ENCODE measurements at regions not wholly inside any gene's neighbourhood (a gene's known extent, or its start where the extent isn't known, plus 50 kb on each side); places are given as distances from the start of the nearest gene placed in this dataset.
"Not testable (repeated sequence)": the region's sequence is repeated elsewhere in the genome, so short reads cannot be mapped to it uniquely, and the experiment has no call there.

- H3K36me3 Mint-ChIP-seq = no peaks in the 10 kb centered on the region
- no peaks in the 10 kb centered on the region for H3K4me1 Mint-ChIP-seq (ENCODE audit: low read depth)
- peaks cover 7% of the 10 kb centered on the region for H3K9me3 Mint-ChIP-seq (ENCODE audit: low read depth)
- H3K27ac Mint-ChIP-seq = no peak overlapping the region
- no peak overlapping the region for H3K4me3 Mint-ChIP-seq
- peaks cover 11% of the 10 kb centered on the region for H3K27me3 Mint-ChIP-seq
Measured at GRCh38 chr2:72078773-72079172, 68.9 kb downstream of the CYP26B1 start.

DNA sequence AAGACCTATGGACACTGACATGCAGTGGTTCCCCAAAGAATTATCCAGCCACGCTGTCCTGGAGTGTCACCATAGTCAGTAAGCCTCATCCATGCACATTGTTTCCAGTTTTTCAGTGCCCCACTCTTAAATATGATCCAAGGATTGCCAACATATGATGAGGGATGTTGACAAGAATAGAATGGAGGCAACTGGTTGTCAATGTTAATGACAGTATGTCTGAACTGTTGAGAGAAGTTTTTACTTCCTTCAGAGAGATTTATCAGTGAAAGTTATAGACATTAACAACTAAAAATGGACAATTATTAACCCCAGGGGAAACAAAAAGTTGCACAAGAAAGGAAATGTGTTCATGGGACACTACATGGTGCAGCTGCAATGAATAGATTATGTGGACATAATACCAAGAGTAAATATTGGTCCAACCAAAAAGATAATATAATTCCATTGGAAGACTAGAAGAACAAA lies 69.9 kb downstream of the CYP26B1 start:
- Mint-ChIP-seq H3K27me3 (peaks cover 6% of the 10 kb centered on the region), H3K9me3 (ENCODE audit: low read depth) (peaks cover 10% of the 10 kb centered on the region), H3K36me3 (no peaks in the 10 kb centered on the region), H3K27ac (no peak overlapping the region), H3K4me3 (no peak overlapping the region), H3K4me1 (ENCODE audit: low read depth) (no peaks in the 10 kb centered on the region)

GRCh38 chr2:72073373-72073772 lies 74.3 kb downstream of the CYP26B1 start:
- H3K27me3 Mint-ChIP-seq; H3K4me3 Mint-ChIP-seq; H3K4me1 Mint-ChIP-seq (ENCODE audit: low read depth); H3K27ac Mint-ChIP-seq; H3K9me3 Mint-ChIP-seq (ENCODE audit: low read depth); H3K36me3 Mint-ChIP-seq: not testable (repeated sequence)

DNA sequence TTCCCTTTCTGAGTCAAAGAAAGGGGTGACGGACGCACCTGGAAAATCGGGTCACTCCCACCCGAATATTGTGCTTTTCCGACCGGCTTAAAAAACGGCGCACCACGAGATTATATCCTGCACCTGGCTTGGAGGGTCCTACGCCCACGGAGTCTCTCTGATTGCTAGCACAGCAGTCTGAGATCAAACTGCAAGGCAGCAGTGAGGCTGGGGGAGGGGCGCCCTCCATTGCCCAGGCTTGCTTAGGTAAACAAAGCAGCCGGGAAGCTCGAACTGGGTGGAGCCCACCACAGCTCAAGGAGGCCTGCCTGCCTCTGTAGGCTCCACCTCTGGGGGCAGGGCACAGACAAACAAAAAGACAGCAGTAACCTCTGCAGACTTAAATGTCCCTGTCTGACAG lies 83.5 kb downstream of the CYP26B1 start:
- not testable (repeated sequence) for H3K36me3 Mint-ChIP-seq; H3K9me3 Mint-ChIP-seq (ENCODE audit: low read depth); H3K27ac Mint-ChIP-seq; H3K4me3 Mint-ChIP-seq; H3K4me1 Mint-ChIP-seq (ENCODE audit: low read depth)
- peaks cover 12% of the 10 kb centered on the region for H3K27me3 Mint-ChIP-seq

- H3K36me3 Mint-ChIP-seq = no peaks in the 10 kb centered on the region
- H3K27me3 Mint-ChIP-seq = peaks cover 12% of the 10 kb centered on the region
- H3K4me3 Mint-ChIP-seq = no peak overlapping the region
- no peak overlapping the region for H3K27ac Mint-ChIP-seq
- H3K4me1 Mint-ChIP-seq (ENCODE audit: low read depth) = no peaks in the 10 kb centered on the region
- H3K9me3 Mint-ChIP-seq (ENCODE audit: low read depth) = no peaks in the 10 kb centered on the region
Measured at GRCh38 chr2:72062336-72062735, 85.3 kb downstream of the CYP26B1 start.

DNA sequence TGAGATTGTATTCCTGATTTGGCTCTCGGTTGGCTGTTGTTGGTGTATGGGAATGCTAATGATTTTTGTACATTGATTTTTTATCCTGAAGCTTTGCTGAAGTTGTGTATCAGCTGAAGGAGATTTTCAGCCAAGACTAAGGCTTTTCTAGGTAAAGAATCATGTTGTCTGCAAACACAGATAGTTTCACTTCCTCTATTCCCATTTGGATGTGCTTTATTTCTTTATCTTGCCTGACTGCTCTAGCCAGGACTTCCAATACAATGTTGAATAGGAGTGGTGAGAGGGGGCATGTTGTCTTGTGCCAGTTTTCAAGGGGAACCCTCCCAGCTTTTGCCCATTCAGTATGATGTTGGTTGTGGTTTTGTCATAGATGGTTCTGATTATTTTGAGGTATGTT lies 90.4 kb downstream of the CYP26B1 start:
- H3K36me3 Mint-ChIP-seq = no peaks in the 10 kb centered on the region
- H3K27me3 Mint-ChIP-seq = peaks cover 6% of the 10 kb centered on the region
- H3K4me3 Mint-ChIP-seq = no peak overlapping the region
- no peaks in the 10 kb centered on the region for H3K4me1 Mint-ChIP-seq (ENCODE audit: low read depth)
- no peaks in the 10 kb centered on the region for H3K9me3 Mint-ChIP-seq (ENCODE audit: low read depth)
- no peak overlapping the region for H3K27ac Mint-ChIP-seq

DNA sequence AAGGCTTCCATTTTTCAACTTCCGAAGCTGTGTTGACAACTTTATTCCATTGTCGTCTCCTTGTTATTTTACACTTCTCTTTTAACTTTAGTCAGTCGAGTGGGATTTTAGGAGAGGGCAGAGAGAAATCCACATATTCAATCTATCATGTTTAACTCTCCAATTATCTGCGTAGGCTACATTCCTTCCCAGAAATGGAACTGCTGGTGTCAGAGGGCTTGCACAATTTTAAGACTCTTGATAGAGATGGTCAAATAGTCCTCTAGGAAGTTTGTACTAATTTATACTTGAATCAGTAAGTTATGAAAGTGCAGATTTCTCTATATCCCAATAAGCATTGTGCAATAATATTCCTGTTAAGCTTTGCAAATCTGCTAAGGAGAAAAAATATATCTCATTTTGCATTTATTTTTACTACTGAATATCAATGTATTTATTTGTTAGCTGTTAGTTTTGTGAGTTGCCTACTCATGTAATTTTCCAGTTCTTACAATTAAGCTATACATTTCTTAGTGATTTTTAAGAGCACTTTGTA lies 95.6 kb downstream of the CYP26B1 start:
- Mint-ChIP-seq H3K4me3 (no peak overlapping the region), H3K27ac (no peak overlapping the region), H3K4me1 (ENCODE audit: low read depth) (no peaks in the 10 kb centered on the region), H3K36me3 (peaks cover 2% of the 10 kb centered on the region), H3K27me3 (peaks cover 3% of the 10 kb centered on the region), H3K9me3 (ENCODE audit: low read depth) (peaks cover 10% of the 10 kb centered on the region)

- H3K27me3 Mint-ChIP-seq = peaks cover 9% of the 10 kb centered on the region
- no peaks in the 10 kb centered on the region for H3K4me1 Mint-ChIP-seq (ENCODE audit: low read depth)
- H3K36me3 Mint-ChIP-seq = peaks cover 2% of the 10 kb centered on the region
- H3K9me3 Mint-ChIP-seq (ENCODE audit: low read depth) = peaks cover 16% of the 10 kb centered on the region
- H3K27ac Mint-ChIP-seq = no peak overlapping the region
- no peak overlapping the region for H3K4me3 Mint-ChIP-seq
Measured at GRCh38 chr2:72051204-72051603, 96.5 kb downstream of the CYP26B1 start.

GRCh38 chr2:72050734-72051133 lies 96.9 kb downstream of the CYP26B1 start:
- Mint-ChIP-seq H3K27me3 (peaks cover 9% of the 10 kb centered on the region), H3K4me1 (ENCODE audit: low read depth) (no peaks in the 10 kb centered on the region), H3K4me3 (no peak overlapping the region), H3K9me3 (ENCODE audit: low read depth) (peaks cover 16% of the 10 kb centered on the region), H3K36me3 (peaks cover 2% of the 10 kb centered on the region), H3K27ac (no peak overlapping the region)

GRCh38 chr2:72048881-72049477 lies 98.7 kb downstream of the CYP26B1 start:
- Mint-ChIP-seq H3K27ac (no peak overlapping the region), H3K4me1 (ENCODE audit: low read depth) (no peaks in the 10 kb centered on the region), H3K9me3 (ENCODE audit: low read depth) (peaks cover 23% of the 10 kb centered on the region), H3K36me3 (peaks cover 4% of the 10 kb centered on the region), H3K27me3 (peaks cover 12% of the 10 kb centered on the region), H3K4me3 (no peak overlapping the region)

GRCh38 chr2:72043985-72044384 lies 103.7 kb downstream of the CYP26B1 start:
- Mint-ChIP-seq H3K4me1 (ENCODE audit: low read depth) (no peaks in the 10 kb centered on the region), H3K27ac (no peak overlapping the region), H3K36me3 (peaks cover 4% of the 10 kb centered on the region), H3K9me3 (ENCODE audit: low read depth) (peaks cover 29% of the 10 kb centered on the region), H3K27me3 (peaks cover 16% of the 10 kb centered on the region), H3K4me3 (no peak overlapping the region)

GRCh38 chr2:72041638-72042111 lies 106.0 kb downstream of the CYP26B1 start:
- H3K36me3 Mint-ChIP-seq = peaks cover 2% of the 10 kb centered on the region
- peaks cover 18% of the 10 kb centered on the region for H3K9me3 Mint-ChIP-seq (ENCODE audit: low read depth)
- H3K27me3 Mint-ChIP-seq = peaks cover 9% of the 10 kb centered on the region
- H3K27ac Mint-ChIP-seq = no peak overlapping the region
- no peak overlapping the region for H3K4me3 Mint-ChIP-seq
- H3K4me1 Mint-ChIP-seq (ENCODE audit: low read depth) = no peaks in the 10 kb centered on the region

DNA sequence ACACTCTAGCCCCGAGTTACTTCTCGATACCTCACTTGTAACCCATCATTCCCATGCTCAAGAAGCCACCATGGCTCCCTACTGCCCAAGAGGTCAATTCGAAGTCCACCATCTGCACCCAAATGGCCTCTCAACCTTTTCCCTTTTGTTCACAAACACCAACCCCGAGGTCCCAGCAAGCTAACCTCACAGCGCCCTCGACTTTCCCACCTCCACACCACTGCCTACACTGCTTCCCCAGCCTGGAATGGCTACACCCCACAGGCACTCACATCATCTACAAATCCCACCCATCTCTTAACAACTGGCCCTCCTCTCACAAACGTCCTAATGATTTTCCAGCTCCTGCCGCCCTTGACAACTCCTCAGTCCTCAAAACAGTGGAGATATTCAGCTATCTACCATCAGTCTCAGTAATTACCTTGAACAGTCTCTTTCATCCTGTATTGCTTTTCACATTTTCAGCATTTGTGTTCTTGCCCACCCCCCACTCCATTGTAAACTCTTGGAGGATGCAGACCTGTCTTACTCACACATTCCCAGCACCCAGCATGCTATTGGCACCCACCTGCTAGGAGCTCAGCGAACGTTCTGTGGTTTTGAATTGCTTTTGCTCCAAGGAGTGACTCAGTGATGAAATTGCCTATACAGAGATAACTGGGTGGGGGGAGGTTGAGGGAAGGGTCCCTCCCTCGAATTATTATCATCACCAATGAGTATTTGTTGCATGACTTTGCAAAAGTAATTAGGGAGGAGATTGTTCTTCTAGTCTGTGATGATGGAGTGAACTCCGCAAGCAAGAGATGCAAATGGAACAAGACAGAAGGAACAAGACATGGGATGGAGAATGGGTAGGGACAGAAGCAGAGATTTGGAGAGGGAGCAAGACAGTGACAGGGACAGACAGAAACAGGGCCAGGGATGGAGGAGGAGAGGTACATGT lies 106.8 kb downstream of the CYP26B1 start:
- H3K4me1 Mint-ChIP-seq (ENCODE audit: low read depth) = no peaks in the 10 kb centered on the region
- peaks cover 6% of the 10 kb centered on the region for H3K27me3 Mint-ChIP-seq
- H3K9me3 Mint-ChIP-seq (ENCODE audit: low read depth) = peaks cover 14% of the 10 kb centered on the region
- no peak overlapping the region for H3K27ac Mint-ChIP-seq
- H3K4me3 Mint-ChIP-seq = no peak overlapping the region
- peaks cover 2% of the 10 kb centered on the region for H3K36me3 Mint-ChIP-seq

- peaks cover 3% of the 10 kb centered on the region for H3K27me3 Mint-ChIP-seq
- H3K36me3 Mint-ChIP-seq = no peaks in the 10 kb centered on the region
- H3K4me1 Mint-ChIP-seq (ENCODE audit: low read depth) = no peaks in the 10 kb centered on the region
- H3K27ac Mint-ChIP-seq = no peak overlapping the region
- H3K4me3 Mint-ChIP-seq = no peak overlapping the region
- peaks cover 2% of the 10 kb centered on the region for H3K9me3 Mint-ChIP-seq (ENCODE audit: low read depth)
Measured at GRCh38 chr2:72038524-72038923, 109.1 kb downstream of the CYP26B1 start.

DNA sequence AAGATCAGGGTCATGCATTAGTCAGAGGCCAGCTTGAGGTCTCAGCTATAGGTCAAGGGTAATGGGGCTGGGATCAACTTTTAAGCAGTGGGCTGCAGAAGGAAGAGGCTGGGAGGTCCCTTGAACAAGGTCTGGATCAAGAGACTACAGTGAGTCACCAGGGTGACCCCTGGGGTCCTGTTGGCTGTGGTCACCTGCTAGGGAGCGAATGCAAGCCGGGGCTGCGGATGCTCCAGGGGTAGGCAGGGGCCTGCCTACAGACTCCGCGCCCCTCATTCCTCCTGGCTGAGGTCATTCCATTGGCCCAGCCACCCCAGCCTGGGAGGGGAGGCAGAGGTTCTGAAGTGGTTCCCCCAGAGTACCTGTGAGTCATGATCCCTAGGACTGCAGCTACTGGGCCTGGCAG lies 110.4 kb downstream of the CYP26B1 start:
- Mint-ChIP-seq H3K27ac (no peak overlapping the region), H3K36me3 (no peaks in the 10 kb centered on the region), H3K9me3 (ENCODE audit: low read depth) (no peaks in the 10 kb centered on the region), H3K4me3 (no peak overlapping the region), H3K27me3 (peaks cover 3% of the 10 kb centered on the region), H3K4me1 (ENCODE audit: low read depth) (no peaks in the 10 kb centered on the region)
